Neural cell (in vitro differentiated cells): ENCODE measurements at regions not wholly inside any gene's neighbourhood (a gene's known extent, or its start where the extent isn't known, plus 50 kb on each side); places are given as distances from the start of the nearest gene placed in this dataset.

ENCODE experiments used
- H2AFZ ChIP-seq: fragments of 200-600, 300-800 bp; sonication (generic), shearing (Covaris generic); 2 replicates; pipeline ENCODE4 v1.6.0; 2014; ENCODE audit warnings: low read depth, mild to moderate bottlenecking, antibody characterized with exemption, low read length, moderate library complexity
- H3F3A ChIP-seq: fragments of 200-600 bp; shearing (Covaris generic); 2 replicates; pipeline ENCODE4 v1.6.1; 2016; ENCODE audit warnings: mild to moderate bottlenecking, moderate library complexity, mixed read lengths, antibody characterized with exemption, low read length; ENCODE audit not compliant: insufficient read depth, poor library complexity, severe bottlenecking
- H3K27ac ChIP-seq: fragments of 200-600, 300-800 bp; sonication (generic), shearing (Covaris generic); 2 replicates; pipeline ENCODE4 v1.5.1; 2014; ENCODE audit warnings: mild to moderate bottlenecking, low read length, moderate library complexity
- H3K27me3 ChIP-seq: fragments of 300-800, 200-600 bp; sonication (generic), shearing (Covaris generic); 2 replicates; pipeline ENCODE4 v1.6.0; 2014; ENCODE audit warnings: mild to moderate bottlenecking, low read depth, low read length, moderate library complexity; ENCODE audit not compliant: insufficient read depth
- H3K36me3 ChIP-seq: fragments of 300-800, 200-600 bp; sonication (generic), shearing (Covaris generic); 2 replicates; pipeline ENCODE4 v1.5.1; 2014; ENCODE audit warnings: mild to moderate bottlenecking, antibody characterized with exemption, low read length, moderate library complexity; ENCODE audit not compliant: insufficient read depth
- H3K4me2 ChIP-seq: fragments of 300-800, 200-600 bp; sonication (generic), shearing (Covaris generic); 2 replicates; pipeline ENCODE4 v1.6.0; 2014; ENCODE audit warnings: mild to moderate bottlenecking, low read length
- H3K4me3 ChIP-seq: fragments of 300-800, 200-600 bp; sonication (generic), shearing (Covaris generic); 2 replicates; pipeline ENCODE4 v1.5.1; 2014; ENCODE audit warnings: mild to moderate bottlenecking, low read length, moderate library complexity
- H3K79me2 ChIP-seq: fragments of 200-600 bp; shearing (Covaris generic); replicated peaks from 2 replicates; pipeline ENCODE4 v1.6.0; 2014; ENCODE audit warnings: mild to moderate bottlenecking, low read length, moderate library complexity; ENCODE audit not compliant: insufficient read depth
- H3K9ac ChIP-seq: fragments of 300-800, 200-600 bp; sonication (generic), shearing (Covaris generic); 2 replicates; pipeline ENCODE4 v1.6.1; 2016; ENCODE audit warnings: mild to moderate bottlenecking, low read length, mixed read lengths
- H3K9me2 ChIP-seq: fragments of 200-600 bp; shearing (Covaris generic); 2 replicates; pipeline ENCODE4 v1.6.1; 2016; ENCODE audit warnings: mild to moderate bottlenecking, low read length, mixed read lengths; ENCODE audit not compliant: insufficient read depth
- H3K9me3 ChIP-seq: fragments of 200-600, 300-800 bp; sonication (generic), shearing (Covaris generic); 2 replicates; pipeline ENCODE4 v1.6.1; 2016; ENCODE audit warnings: mild to moderate bottlenecking, mixed run types, low read length, moderate library complexity, mixed read lengths
- H4K20me1 ChIP-seq: fragments of 200-600 bp; shearing (Covaris generic); 2 replicates; pipeline ENCODE4 v1.6.1; 2016; ENCODE audit warnings: mild to moderate bottlenecking, mixed run types; ENCODE audit not compliant: insufficient read depth
- EP300 ChIP-seq: fragments of 450-650 bp; conservative IDR thresholded peaks from 2 replicates; pipeline ENCODE4 v1.6.1; 2014; ENCODE audit warnings: antibody characterized with exemption, mild to moderate bottlenecking, moderate library complexity; ENCODE audit not compliant: poor library complexity, severe bottlenecking
- EZH2 ChIP-seq: fragments of 200-600, 300-800 bp; shearing (Covaris generic), sonication (generic); IDR thresholded peaks from 2 replicates; pipeline ENCODE4 v1.6.1; 2014; ENCODE audit warnings: antibody characterized with exemption, low read length, borderline replicate concordance, mild to moderate bottlenecking; ENCODE audit not compliant: insufficient read depth, poor library complexity, severe bottlenecking
- MXI1 ChIP-seq: fragments of 450-650 bp; conservative IDR thresholded peaks from 2 replicates; pipeline ENCODE4 v1.6.1; 2014; ENCODE audit warnings: antibody characterized with exemption, mild to moderate bottlenecking; ENCODE audit not compliant: poor library complexity, severe bottlenecking
- POLR2AphosphoS5 ChIP-seq: IDR thresholded peaks from 2 replicates; pipeline ENCODE4 v1.6.1; 2012
- RAD21 ChIP-seq: fragments of 450-650 bp; conservative IDR thresholded peaks from 2 replicates; pipeline ENCODE4 v1.6.1; 2014; ENCODE audit warnings: antibody characterized with exemption, mild to moderate bottlenecking, moderate library complexity
- SMC3 ChIP-seq: fragments of 450-650 bp; conservative IDR thresholded peaks from 2 replicates; pipeline ENCODE4 v1.6.1; 2014; ENCODE audit warnings: antibody characterized with exemption, mild to moderate bottlenecking, moderate library complexity; ENCODE audit not compliant: poor library complexity
- TAF1 ChIP-seq: IDR thresholded peaks from 2 replicates; pipeline ENCODE4 v1.6.1; 2012; ENCODE audit warnings: low read depth
- TF ChIP-seq, protein P1 (sequence below): fragments of 450-650 bp; IDR thresholded peaks from 2 replicates; pipeline ENCODE4 v1.5.1; 2014; ENCODE audit warnings: antibody characterized with exemption, mild to moderate bottlenecking, moderate library complexity; ENCODE audit not compliant: poor library complexity, severe bottlenecking
- TF ChIP-seq, protein P2 (sequence below): IDR thresholded peaks from 2 replicates; pipeline ENCODE4 v1.6.1; 2012; ENCODE audit warnings: borderline replicate concordance

DNA sequence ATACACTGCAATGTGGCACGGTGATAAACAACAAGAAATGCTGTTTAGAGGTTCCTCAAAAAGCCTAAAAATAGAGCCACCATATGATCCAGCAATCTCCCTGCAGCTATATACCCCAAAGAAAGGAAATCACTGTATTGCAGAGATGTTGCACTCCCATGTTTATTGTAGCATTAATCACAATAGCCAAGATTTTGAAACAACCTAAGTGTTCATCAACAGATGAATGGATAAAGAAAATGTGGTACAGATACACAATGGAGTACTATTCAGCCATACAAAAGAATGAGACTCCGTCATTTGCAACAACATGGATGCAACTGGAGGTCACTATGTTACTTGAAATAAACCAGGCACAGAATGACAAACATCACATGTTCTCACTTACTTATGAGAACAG, 365.8 kb upstream of the DIPK2B start:
- Histone ChIP-seq H4K20me1 (no peaks in the 10 kb centered on the region), H3K9me3 (no peaks in the 10 kb centered on the region), H3K27me3 (no peaks in the 10 kb centered on the region), H3K4me2 (no peak overlapping the region), H3K79me2 (no peaks in the 10 kb centered on the region), H3K36me3 (no peaks in the 10 kb centered on the region), H3F3A (no peaks in the 10 kb centered on the region), H3K9me2 (no peaks in the 10 kb centered on the region), H3K27ac (no peak overlapping the region), H3K4me3 (no peak overlapping the region), H2AFZ (no peak overlapping the region), H3K9ac (no peak overlapping the region)
- TF ChIP-seq EZH2 (no peak), TAF1 (no peak), EP300 (no peak), RAD21 (no peak), SMC3 (no peak), MXI1 (no peak), POLR2AphosphoS5 (no peak)
- TF ChIP-seq, protein P1, sequence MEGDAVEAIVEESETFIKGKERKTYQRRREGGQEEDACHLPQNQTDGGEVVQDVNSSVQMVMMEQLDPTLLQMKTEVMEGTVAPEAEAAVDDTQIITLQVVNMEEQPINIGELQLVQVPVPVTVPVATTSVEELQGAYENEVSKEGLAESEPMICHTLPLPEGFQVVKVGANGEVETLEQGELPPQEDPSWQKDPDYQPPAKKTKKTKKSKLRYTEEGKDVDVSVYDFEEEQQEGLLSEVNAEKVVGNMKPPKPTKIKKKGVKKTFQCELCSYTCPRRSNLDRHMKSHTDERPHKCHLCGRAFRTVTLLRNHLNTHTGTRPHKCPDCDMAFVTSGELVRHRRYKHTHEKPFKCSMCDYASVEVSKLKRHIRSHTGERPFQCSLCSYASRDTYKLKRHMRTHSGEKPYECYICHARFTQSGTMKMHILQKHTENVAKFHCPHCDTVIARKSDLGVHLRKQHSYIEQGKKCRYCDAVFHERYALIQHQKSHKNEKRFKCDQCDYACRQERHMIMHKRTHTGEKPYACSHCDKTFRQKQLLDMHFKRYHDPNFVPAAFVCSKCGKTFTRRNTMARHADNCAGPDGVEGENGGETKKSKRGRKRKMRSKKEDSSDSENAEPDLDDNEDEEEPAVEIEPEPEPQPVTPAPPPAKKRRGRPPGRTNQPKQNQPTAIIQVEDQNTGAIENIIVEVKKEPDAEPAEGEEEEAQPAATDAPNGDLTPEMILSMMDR = no peak
- TF ChIP-seq, protein P2, sequence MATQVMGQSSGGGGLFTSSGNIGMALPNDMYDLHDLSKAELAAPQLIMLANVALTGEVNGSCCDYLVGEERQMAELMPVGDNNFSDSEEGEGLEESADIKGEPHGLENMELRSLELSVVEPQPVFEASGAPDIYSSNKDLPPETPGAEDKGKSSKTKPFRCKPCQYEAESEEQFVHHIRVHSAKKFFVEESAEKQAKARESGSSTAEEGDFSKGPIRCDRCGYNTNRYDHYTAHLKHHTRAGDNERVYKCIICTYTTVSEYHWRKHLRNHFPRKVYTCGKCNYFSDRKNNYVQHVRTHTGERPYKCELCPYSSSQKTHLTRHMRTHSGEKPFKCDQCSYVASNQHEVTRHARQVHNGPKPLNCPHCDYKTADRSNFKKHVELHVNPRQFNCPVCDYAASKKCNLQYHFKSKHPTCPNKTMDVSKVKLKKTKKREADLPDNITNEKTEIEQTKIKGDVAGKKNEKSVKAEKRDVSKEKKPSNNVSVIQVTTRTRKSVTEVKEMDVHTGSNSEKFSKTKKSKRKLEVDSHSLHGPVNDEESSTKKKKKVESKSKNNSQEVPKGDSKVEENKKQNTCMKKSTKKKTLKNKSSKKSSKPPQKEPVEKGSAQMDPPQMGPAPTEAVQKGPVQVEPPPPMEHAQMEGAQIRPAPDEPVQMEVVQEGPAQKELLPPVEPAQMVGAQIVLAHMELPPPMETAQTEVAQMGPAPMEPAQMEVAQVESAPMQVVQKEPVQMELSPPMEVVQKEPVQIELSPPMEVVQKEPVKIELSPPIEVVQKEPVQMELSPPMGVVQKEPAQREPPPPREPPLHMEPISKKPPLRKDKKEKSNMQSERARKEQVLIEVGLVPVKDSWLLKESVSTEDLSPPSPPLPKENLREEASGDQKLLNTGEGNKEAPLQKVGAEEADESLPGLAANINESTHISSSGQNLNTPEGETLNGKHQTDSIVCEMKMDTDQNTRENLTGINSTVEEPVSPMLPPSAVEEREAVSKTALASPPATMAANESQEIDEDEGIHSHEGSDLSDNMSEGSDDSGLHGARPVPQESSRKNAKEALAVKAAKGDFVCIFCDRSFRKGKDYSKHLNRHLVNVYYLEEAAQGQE = no peak

DNA sequence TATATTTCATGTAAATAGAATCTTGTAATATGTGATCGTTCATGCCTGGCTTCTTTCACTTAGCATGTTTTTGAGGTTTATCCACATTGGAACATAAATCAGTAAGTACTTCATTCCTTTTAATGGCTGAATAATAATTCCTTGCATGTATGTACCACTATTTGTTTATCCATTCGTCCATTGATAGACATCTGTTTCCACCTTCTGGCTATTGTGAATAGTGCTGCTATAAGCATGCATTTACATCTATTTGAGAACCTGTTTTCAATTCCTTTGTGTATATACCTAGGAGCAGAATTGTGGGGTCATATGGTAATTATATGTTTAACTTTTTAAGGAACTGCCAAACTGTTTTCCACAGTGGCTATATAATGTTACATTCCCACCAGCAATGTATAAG, 356.7 kb upstream of the DIPK2B start:
- Histone ChIP-seq H3K36me3 (no peaks in the 10 kb centered on the region), H4K20me1 (no peaks in the 10 kb centered on the region), H3K79me2 (no peaks in the 10 kb centered on the region), H2AFZ (no peak overlapping the region), H3K9me2 (no peaks in the 10 kb centered on the region), H3K4me2 (no peak overlapping the region), H3K4me3 (no peak overlapping the region), H3K27ac (no peak overlapping the region), H3K9me3 (no peaks in the 10 kb centered on the region), H3K27me3 (no peaks in the 10 kb centered on the region), H3F3A (no peaks in the 10 kb centered on the region), H3K9ac (no peak overlapping the region)
- no peak for TF ChIP-seq EZH2
- TF ChIP-seq, protein P2 = no peak
